ENCODE measurements at regions not wholly inside any gene's neighbourhood (a gene's known extent, or its start where the extent isn't known, plus 50 kb on each side); places are given as distances from the start of the nearest gene placed in this dataset.

DNA sequence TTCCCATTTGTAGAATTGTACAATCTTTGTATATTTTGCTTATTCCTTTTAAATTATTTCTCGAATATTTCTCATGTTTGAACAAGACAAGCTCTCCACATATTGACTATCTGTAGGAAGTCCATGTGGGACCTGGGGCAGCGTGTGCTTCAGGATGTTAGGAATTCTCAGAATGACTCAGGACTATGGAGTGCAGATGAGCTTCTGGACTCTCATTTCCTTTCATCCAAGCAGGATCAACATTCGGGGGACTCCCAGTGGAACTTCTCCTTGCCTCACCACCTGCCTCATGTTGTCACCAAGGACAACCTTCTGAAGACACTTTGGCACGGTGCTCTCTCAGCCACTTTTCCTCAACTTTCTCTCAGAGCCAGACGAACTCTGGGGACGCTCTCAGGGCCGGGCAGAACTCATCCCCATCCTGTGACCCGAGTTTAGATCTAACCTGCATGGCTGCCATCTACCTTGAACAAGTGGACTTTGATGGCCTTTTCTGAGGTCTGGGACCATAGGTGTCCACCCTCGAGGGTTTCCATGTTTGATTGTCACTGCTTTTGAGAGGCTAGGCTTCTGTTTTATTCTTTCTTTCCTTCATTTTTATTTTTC is 441.7 kb downstream of the IRS2 start:
- TF ChIP-seq ATF2 (tag by site-specific recombination; IDR thresholded peaks at IDR 0.05; ENCODE audit: low read depth) (no peak), CTCF (tag by site-specific recombination; IDR thresholded peaks at IDR 0.05) (no peak), ZSCAN5A (tag by site-specific recombination; IDR thresholded peaks at IDR 0.05) (no peak), SALL2 (tag by site-specific recombination; IDR thresholded peaks at IDR 0.05; ENCODE audit: borderline replicate concordance) (no peak), YY1 (tag by site-specific recombination; IDR thresholded peaks at IDR 0.05) (no peak), SP2 (tag by site-specific recombination; IDR thresholded peaks at IDR 0.05) (no peak), ZNF302 (tag by site-specific recombination; IDR thresholded peaks at IDR 0.05; ENCODE audit: low read depth) (no peak), ZBTB21 (tag by site-specific recombination; IDR thresholded peaks at IDR 0.05) (no peak), SCRT1 (tag by site-specific recombination; IDR thresholded peaks at IDR 0.05; ENCODE audit: borderline replicate concordance) (no peak)
- TF ChIP-seq, protein P1, sequence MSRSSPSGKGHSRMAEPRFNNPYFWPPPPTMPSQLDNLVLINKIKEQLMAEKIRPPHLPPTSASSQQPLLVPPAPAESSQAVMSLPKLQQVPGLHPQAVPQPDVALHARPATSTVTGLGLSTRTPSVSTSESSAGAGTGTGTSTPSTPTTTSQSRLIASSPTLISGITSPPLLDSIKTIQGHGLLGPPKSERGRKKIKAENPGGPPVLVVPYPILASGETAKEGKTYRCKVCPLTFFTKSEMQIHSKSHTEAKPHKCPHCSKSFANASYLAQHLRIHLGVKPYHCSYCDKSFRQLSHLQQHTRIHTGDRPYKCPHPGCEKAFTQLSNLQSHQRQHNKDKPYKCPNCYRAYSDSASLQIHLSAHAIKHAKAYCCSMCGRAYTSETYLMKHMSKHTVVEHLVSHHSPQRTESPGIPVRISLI (tag by site-specific recombination; IDR thresholded peaks at IDR 0.05), result no peak
